NB4 (cell line): ENCODE measurements at regions not wholly inside any gene's neighbourhood (a gene's known extent, or its start where the extent isn't known, plus 50 kb on each side); places are given as distances from the start of the nearest gene placed in this dataset.

ENCODE experiments used
- MAX ChIP-seq: IDR thresholded peaks from 2 replicates; pipeline ENCODE4 v1.6.1; 2011; ENCODE audit warnings: low read depth, low read length
- MYC ChIP-seq: IDR thresholded peaks from 2 replicates; pipeline ENCODE4 v1.6.1; 2011; ENCODE audit warnings: low read depth, low read length
- POLR2A ChIP-seq: IDR thresholded peaks from 2 replicates; pipeline ENCODE4 v1.6.1; 2011; ENCODE audit warnings: mild to moderate bottlenecking; ENCODE audit not compliant: insufficient read length; ENCODE audit errors: extremely low read depth
- TF ChIP-seq, protein P1 (sequence below): IDR thresholded peaks from one replicate; pipeline ENCODE4 v1.5.1; 2012; ENCODE audit warnings: low read depth, low read length

DNA sequence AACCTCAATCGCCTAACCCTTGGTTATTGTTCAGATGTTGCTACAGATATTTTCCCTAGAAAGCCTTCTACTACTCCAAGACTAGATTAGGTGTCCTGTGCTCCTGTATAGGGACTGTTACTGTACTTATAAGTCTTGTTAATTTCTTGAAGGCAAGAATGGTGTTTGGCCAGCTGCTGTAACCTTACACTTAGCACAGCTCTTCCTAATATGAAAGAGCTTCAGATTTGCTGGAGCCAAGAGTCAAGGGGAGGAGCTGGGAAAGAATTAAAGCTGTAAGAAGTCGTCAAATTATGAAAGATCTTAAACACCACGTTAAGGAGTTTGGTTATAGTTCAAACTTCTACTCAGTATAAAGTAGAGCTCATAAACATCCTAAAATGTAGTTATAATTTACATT lies 245.9 kb upstream of the TLL1 start:
- TF ChIP-seq POLR2A (no peak), MAX (no peak), MYC (no peak)
- TF ChIP-seq, protein P1, sequence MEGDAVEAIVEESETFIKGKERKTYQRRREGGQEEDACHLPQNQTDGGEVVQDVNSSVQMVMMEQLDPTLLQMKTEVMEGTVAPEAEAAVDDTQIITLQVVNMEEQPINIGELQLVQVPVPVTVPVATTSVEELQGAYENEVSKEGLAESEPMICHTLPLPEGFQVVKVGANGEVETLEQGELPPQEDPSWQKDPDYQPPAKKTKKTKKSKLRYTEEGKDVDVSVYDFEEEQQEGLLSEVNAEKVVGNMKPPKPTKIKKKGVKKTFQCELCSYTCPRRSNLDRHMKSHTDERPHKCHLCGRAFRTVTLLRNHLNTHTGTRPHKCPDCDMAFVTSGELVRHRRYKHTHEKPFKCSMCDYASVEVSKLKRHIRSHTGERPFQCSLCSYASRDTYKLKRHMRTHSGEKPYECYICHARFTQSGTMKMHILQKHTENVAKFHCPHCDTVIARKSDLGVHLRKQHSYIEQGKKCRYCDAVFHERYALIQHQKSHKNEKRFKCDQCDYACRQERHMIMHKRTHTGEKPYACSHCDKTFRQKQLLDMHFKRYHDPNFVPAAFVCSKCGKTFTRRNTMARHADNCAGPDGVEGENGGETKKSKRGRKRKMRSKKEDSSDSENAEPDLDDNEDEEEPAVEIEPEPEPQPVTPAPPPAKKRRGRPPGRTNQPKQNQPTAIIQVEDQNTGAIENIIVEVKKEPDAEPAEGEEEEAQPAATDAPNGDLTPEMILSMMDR = no peak
